Activated naive CD8-positive, alpha-beta T cell treated with anti-CD3 and anti-CD28 coated beads, Interleukin-2, amount 50 U/mL, for 24 hours (primary cell): ENCODE measurements at regions not wholly inside any gene's neighbourhood (a gene's known extent, or its start where the extent isn't known, plus 50 kb on each side); places are given as distances from the start of the nearest gene placed in this dataset.

ENCODE experiments used
- ATAC-seq: fragments of 150-1000 bp; cut with Tn5 transposase; one replicate; pipeline ENCODE4 v1.10.0; 2021
- DNase-seq: peaks from one replicate; pipeline ENCODE4 v3.0.0; 2021
- H3K27ac Mint-ChIP-seq: one replicate; pipeline ENCODE4 v1.8.0; 2021; ENCODE audit warnings: mild to moderate bottlenecking, mixed read lengths
- H3K27me3 Mint-ChIP-seq: one replicate; pipeline ENCODE4 v1.8.0; 2021; ENCODE audit warnings: mixed read lengths
- H3K36me3 Mint-ChIP-seq: one replicate; pipeline ENCODE4 v1.8.0; 2021; ENCODE audit warnings: low read depth, mixed read lengths
- H3K4me1 Mint-ChIP-seq: one replicate; pipeline ENCODE4 v1.8.0; 2021; ENCODE audit warnings: mixed read lengths
- H3K4me3 Mint-ChIP-seq: one replicate; pipeline ENCODE4 v1.8.0; 2021; ENCODE audit warnings: mild to moderate bottlenecking, moderate library complexity, mixed read lengths
- H3K9me3 Mint-ChIP-seq: one replicate; pipeline ENCODE4 v1.8.0; 2021; ENCODE audit warnings: mixed read lengths

GRCh38 chr3:152089528-152089927 lies 179.2 kb upstream of the MBNL1 start:
- H3K9me3 Mint-ChIP-seq: peaks cover 6% of the 10 kb centered on the region
- no peak overlapping the region for H3K27ac Mint-ChIP-seq
- no peaks in the 10 kb centered on the region for H3K27me3 Mint-ChIP-seq
- no peak for ATAC-seq
- H3K4me1 Mint-ChIP-seq: no peaks in the 10 kb centered on the region
- no peak overlapping the region for H3K4me3 Mint-ChIP-seq
- DNase-seq: no peak
- no peaks in the 10 kb centered on the region for H3K36me3 Mint-ChIP-seq

- Mint-ChIP-seq H3K36me3 (no peaks in the 10 kb centered on the region), H3K27me3 (no peaks in the 10 kb centered on the region), H3K9me3 (peaks cover 9% of the 10 kb centered on the region), H3K27ac (no peak overlapping the region), H3K4me1 (no peaks in the 10 kb centered on the region), H3K4me3 (no peak overlapping the region)
- no peak for DNase-seq
- ATAC-seq: no peak
Observed at GRCh38 chr3:152091725-152092124, 177.0 kb upstream of the MBNL1 start.

GRCh38 chr3:152093901-152094300 lies 174.8 kb upstream of the MBNL1 start:
- Mint-ChIP-seq H3K36me3 (no peaks in the 10 kb centered on the region), H3K9me3 (peaks cover 9% of the 10 kb centered on the region), H3K4me1 (no peaks in the 10 kb centered on the region), H3K27ac (no peak overlapping the region), H3K27me3 (no peaks in the 10 kb centered on the region), H3K4me3 (no peak overlapping the region)
- DNase-seq (no peak), ATAC-seq (no peak)

GRCh38 chr3:152094406-152094805 lies 174.3 kb upstream of the MBNL1 start:
- ATAC-seq: no peak
- Mint-ChIP-seq H3K4me3 (no peak overlapping the region), H3K27ac (no peak overlapping the region), H3K9me3 (peaks cover 9% of the 10 kb centered on the region), H3K27me3 (no peaks in the 10 kb centered on the region), H3K4me1 (no peaks in the 10 kb centered on the region), H3K36me3 (no peaks in the 10 kb centered on the region)
- no peak for DNase-seq

- H3K27ac Mint-ChIP-seq: no peak overlapping the region
- H3K36me3 Mint-ChIP-seq: no peaks in the 10 kb centered on the region
- H3K4me1 Mint-ChIP-seq: no peaks in the 10 kb centered on the region
- no peaks in the 10 kb centered on the region for H3K27me3 Mint-ChIP-seq
- ATAC-seq (no peak), DNase-seq (no peak)
- H3K9me3 Mint-ChIP-seq: peaks cover 9% of the 10 kb centered on the region
- no peak overlapping the region for H3K4me3 Mint-ChIP-seq
Observed at GRCh38 chr3:152095472-152095871, 173.3 kb upstream of the MBNL1 start.

GRCh38 chr3:152096280-152096906 lies 172.3 kb upstream of the MBNL1 start:
- no peaks in the 10 kb centered on the region for H3K4me1 Mint-ChIP-seq
- H3K4me3 Mint-ChIP-seq: no peak overlapping the region
- peaks cover 9% of the 10 kb centered on the region for H3K9me3 Mint-ChIP-seq
- H3K27me3 Mint-ChIP-seq: no peaks in the 10 kb centered on the region
- ATAC-seq (no peak), DNase-seq (no peak)
- H3K27ac Mint-ChIP-seq: no peak overlapping the region
- H3K36me3 Mint-ChIP-seq: no peaks in the 10 kb centered on the region

- ATAC-seq (no peak), DNase-seq (no peak)
- Mint-ChIP-seq H3K4me3 (no peak overlapping the region), H3K27ac (no peak overlapping the region), H3K9me3 (peaks cover 9% of the 10 kb centered on the region), H3K27me3 (no peaks in the 10 kb centered on the region), H3K4me1 (no peaks in the 10 kb centered on the region), H3K36me3 (no peaks in the 10 kb centered on the region)
Observed at GRCh38 chr3:152097120-152097519, 171.6 kb upstream of the MBNL1 start.

GRCh38 chr3:152097770-152098169 lies 171.0 kb upstream of the MBNL1 start:
- Mint-ChIP-seq H3K36me3 (no peaks in the 10 kb centered on the region), H3K9me3 (peaks cover 9% of the 10 kb centered on the region), H3K27me3 (peaks cover under 1% of the 10 kb centered on the region), H3K4me1 (no peaks in the 10 kb centered on the region), H3K4me3 (no peak overlapping the region), H3K27ac (no peak overlapping the region)
- DNase-seq (no peak), ATAC-seq (no peak)

- H3K36me3 Mint-ChIP-seq: no peaks in the 10 kb centered on the region
- no peaks in the 10 kb centered on the region for H3K9me3 Mint-ChIP-seq
- peaks cover 3% of the 10 kb centered on the region for H3K27me3 Mint-ChIP-seq
- ATAC-seq: peak; percentile 69
- H3K27ac Mint-ChIP-seq: no peak overlapping the region
- peak; percentile 5 for DNase-seq
- no peak overlapping the region for H3K4me3 Mint-ChIP-seq
- H3K4me1 Mint-ChIP-seq: peaks cover 2% of the 10 kb centered on the region
Observed at GRCh38 chr3:152100491-152101132, 168.1 kb upstream of the MBNL1 start.

GRCh38 chr3:152102410-152102809 lies 166.3 kb upstream of the MBNL1 start:
- H3K4me3 Mint-ChIP-seq: no peak overlapping the region
- no peak for DNase-seq
- peaks cover 2% of the 10 kb centered on the region for H3K4me1 Mint-ChIP-seq
- no peak for ATAC-seq
- no peaks in the 10 kb centered on the region for H3K9me3 Mint-ChIP-seq
- H3K27ac Mint-ChIP-seq: no peak overlapping the region
- H3K36me3 Mint-ChIP-seq: no peaks in the 10 kb centered on the region
- peaks cover 3% of the 10 kb centered on the region for H3K27me3 Mint-ChIP-seq

GRCh38 chr3:152103257-152103656 lies 165.5 kb upstream of the MBNL1 start:
- ATAC-seq: no peak
- Mint-ChIP-seq H3K36me3 (no peaks in the 10 kb centered on the region), H3K4me3 (no peak overlapping the region)

GRCh38 chr3:152104847-152105415 lies 163.8 kb upstream of the MBNL1 start:
- no peaks in the 10 kb centered on the region for H3K9me3 Mint-ChIP-seq
- H3K27me3 Mint-ChIP-seq: peaks cover 3% of the 10 kb centered on the region
- DNase-seq: no peak
- no peak overlapping the region for H3K4me3 Mint-ChIP-seq
- no peaks in the 10 kb centered on the region for H3K36me3 Mint-ChIP-seq
- peaks cover 2% of the 10 kb centered on the region for H3K4me1 Mint-ChIP-seq
- no peak for ATAC-seq
- H3K27ac Mint-ChIP-seq: no peak overlapping the region

More at GRCh38 chr3:152103257-152103656, 165.5 kb upstream of the MBNL1 start:
- Mint-ChIP-seq H3K27ac (no peak overlapping the region), H3K27me3 (peaks cover 3% of the 10 kb centered on the region), H3K4me1 (peaks cover 2% of the 10 kb centered on the region), H3K9me3 (no peaks in the 10 kb centered on the region)
- no peak for DNase-seq

- peaks cover 2% of the 10 kb centered on the region for H3K4me1 Mint-ChIP-seq
- H3K9me3 Mint-ChIP-seq: no peaks in the 10 kb centered on the region
- no peaks in the 10 kb centered on the region for H3K36me3 Mint-ChIP-seq
- H3K4me3 Mint-ChIP-seq: no peak overlapping the region
- H3K27ac Mint-ChIP-seq: no peak overlapping the region
- peaks cover 3% of the 10 kb centered on the region for H3K27me3 Mint-ChIP-seq
- DNase-seq: no peak
- ATAC-seq: no peak
Observed at GRCh38 chr3:152105446-152105845, 163.3 kb upstream of the MBNL1 start.

- H3K27me3 Mint-ChIP-seq: no peaks in the 10 kb centered on the region
Observed at GRCh38 chr3:152109038-152109437, 159.7 kb upstream of the MBNL1 start.

GRCh38 chr3:152113413-152113812 lies 155.3 kb upstream of the MBNL1 start:
- H3K36me3 Mint-ChIP-seq: no peaks in the 10 kb centered on the region
- no peaks in the 10 kb centered on the region for H3K27me3 Mint-ChIP-seq
- ATAC-seq: no peak
- peaks cover 3% of the 10 kb centered on the region for H3K9me3 Mint-ChIP-seq
- H3K4me1 Mint-ChIP-seq: no peaks in the 10 kb centered on the region
- H3K27ac Mint-ChIP-seq: no peak overlapping the region
- H3K4me3 Mint-ChIP-seq: no peak overlapping the region
- no peak for DNase-seq

More at GRCh38 chr3:152109038-152109437, 159.7 kb upstream of the MBNL1 start:
- no peak for ATAC-seq
- no peak overlapping the region for H3K4me3 Mint-ChIP-seq
- no peak for DNase-seq
- no peak overlapping the region for H3K27ac Mint-ChIP-seq
- no peaks in the 10 kb centered on the region for H3K9me3 Mint-ChIP-seq
- H3K4me1 Mint-ChIP-seq: peaks cover 2% of the 10 kb centered on the region
- H3K36me3 Mint-ChIP-seq: no peaks in the 10 kb centered on the region
